Fibroblast of peridontal ligament (primary cell): ENCODE measurements at regions not wholly inside any gene's neighbourhood (a gene's known extent, or its start where the extent isn't known, plus 50 kb on each side); places are given as distances from the start of the nearest gene placed in this dataset.

ENCODE experiments used
- DNase-seq: peaks from one replicate; pipeline ENCODE4 v3.0.0-alpha.2; 2010; ENCODE audit errors: extremely low read depth

GRCh38 chr2:220114443-220114842 lies 487.0 kb downstream of the SLC4A3 start:
- DNase-seq, result no peak

- no peak for DNase-seq
These were observed 489.6 kb downstream of the SLC4A3 start for GRCh38 chr2:220117025-220117424.

GRCh38 chr2:220120041-220120440 lies 492.6 kb downstream of the SLC4A3 start:
- no peak for DNase-seq

GRCh38 chr2:220123751-220124150 lies 496.3 kb downstream of the SLC4A3 start:
- DNase-seq, result no peak

GRCh38 chr2:220125551-220125950 lies 498.1 kb downstream of the SLC4A3 start:
- no peak for DNase-seq

GRCh38 chr2:220127311-220127710 lies 499.9 kb downstream of the SLC4A3 start:
- no peak for DNase-seq

DNA sequence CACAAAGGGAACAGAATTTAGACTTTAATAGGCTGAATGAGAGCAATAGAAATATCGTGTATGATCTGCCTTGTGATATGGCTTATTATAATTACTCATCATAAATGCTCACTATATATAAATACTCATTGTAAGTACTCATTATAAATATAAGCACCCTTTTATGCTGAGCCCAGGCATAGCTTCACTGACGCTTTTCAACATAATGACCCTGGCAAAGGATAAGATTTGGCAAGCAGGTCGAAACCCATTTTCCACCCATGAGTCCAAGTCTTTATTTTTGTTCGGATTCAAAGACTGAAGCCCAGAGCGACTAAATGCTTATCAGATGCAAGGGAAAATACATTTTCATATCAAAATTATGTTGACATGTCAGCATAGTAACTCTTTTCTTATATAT lies 500.4 kb downstream of the SLC4A3 start:
- DNase-seq, result no peak

DNA sequence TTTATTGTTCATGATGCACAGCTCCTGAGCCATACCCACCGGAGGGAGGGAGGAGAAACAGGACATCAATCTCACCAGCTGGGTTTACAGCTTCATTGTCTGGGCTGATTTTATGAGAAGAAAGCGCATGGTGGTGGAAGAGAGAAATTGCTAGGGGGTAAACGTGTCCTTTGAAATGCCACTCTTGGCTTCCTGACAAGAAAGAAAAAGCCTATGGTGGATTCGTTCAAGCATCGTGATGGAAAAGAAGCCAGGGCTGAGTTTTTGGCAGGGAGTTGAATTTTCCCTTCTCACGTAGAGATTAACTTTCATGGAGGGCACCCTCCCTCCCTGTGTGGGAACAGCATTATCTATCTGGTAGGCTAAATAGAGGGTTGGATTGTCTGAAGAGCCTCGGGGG lies 502.0 kb downstream of the SLC4A3 start:
- DNase-seq, result no peak

DNA sequence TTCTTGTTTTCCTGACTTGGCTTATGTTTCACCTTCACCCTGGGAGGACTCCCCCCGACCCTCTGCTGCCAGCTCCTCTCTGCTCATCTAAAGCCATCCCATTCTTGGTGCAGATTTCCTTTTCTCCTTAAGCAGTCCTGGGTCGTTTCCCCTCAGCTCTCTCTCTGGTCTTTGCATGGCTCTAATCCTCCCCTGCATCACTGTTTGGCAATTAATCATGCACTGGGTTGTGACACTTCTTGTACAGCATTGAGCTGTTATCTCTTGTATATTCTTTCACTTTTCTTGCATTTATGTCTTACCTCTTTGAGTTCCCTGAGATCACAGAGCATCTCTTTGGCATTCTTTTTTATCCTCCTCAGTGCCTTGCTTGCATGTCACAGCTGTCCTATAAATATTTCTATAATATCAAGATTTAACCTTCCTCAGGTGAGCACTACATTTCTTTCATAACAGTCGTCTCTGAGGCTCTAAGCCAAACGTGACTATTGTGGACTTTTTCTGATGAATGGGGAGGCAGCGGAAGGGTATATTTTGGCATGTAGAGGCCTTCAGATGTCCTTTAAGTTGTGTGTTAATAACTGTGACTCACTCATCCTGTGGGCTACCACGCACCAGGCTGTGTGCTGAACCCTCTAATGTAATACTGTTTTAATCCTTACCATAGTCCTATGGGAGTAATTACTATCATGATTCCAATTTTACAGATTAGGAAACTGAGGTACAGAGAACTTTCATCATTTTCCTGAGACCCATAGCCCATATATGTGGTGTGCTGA lies 507.5 kb downstream of the SLC4A3 start:
- DNase-seq, result no peak

GRCh38 chr2:220143336-220143735 lies 515.9 kb downstream of the SLC4A3 start:
- peak; percentile 16 for DNase-seq

DNA sequence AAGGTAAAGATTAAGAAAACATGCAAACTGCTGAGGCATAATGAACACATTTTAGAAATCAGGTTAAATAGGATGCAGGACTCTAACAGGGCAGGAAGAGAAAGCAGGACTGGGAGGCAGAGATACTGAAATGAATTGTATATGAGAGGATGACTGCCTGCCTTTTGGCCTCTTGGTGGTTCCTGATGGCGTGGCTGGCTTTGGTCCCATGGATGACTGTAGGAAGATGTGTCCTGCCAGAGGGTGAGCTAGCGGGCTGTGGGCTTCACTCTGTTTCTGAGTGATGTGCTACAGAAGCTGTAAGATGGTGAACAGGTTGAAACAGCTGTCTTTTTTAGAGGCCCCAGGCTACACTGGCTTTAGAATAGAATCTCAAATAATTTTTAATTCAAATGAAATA lies 517.0 kb downstream of the SLC4A3 start:
- peak; percentile 21 for DNase-seq

GRCh38 chr2:220147161-220148038 lies 520.0 kb downstream of the SLC4A3 start:
- peak; percentile 5 for DNase-seq

DNA sequence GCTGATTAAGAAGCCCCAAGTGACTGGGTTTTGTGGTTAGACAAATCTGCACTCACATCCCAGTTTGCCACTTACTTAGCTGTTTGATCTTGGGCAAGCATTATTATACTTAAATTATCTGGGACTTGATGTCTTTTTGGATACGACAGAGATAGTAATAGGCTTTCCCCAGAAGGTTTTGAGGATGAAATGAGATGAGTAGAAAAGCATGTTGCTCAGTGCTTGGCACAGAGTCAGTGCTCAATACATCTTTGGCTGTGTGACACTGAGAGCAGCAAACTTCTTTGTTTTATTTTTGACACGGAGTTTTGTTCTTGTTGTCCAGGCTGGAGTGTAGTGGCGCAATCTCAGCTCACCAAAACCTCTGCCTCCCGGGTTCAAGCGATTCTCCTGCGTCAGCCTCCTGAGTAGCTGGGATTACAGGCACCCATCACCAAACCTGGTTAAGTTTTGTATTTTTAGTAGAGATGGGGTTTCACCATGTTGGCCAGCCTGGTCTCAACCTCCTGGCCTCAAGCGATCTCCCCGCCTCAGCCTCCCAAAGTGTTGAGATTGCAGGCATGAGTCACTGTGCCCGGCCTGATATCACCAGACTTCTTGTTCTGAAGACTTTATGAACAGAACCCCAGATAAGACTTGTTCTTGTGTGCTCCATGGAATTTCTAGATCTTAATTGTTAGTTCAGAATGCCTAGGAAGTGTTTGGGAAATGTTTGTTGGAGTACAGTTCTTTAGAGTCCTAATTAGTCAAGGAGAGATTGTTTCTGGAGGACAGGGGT lies 521.2 kb downstream of the SLC4A3 start:
- no peak for DNase-seq

DNA sequence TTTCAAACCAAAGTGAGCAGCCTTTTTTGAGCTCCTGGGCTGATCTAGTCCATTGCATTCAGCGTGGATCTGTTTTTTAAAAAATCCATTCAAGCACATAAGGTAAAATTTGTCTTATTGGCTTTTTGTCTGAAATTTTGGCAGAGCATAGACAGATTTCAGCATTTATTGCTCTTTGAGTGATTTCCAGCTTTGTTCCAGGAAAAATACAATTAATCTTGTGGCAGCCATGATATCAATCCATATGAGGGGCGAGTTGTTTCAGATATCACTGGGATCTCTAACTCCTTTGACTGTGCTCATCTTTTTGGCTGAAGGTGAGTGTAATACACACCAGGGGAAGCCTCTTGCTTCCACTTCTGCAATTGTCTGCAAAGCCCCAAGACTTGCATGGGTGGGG lies 523.9 kb downstream of the SLC4A3 start:
- no peak for DNase-seq

DNA sequence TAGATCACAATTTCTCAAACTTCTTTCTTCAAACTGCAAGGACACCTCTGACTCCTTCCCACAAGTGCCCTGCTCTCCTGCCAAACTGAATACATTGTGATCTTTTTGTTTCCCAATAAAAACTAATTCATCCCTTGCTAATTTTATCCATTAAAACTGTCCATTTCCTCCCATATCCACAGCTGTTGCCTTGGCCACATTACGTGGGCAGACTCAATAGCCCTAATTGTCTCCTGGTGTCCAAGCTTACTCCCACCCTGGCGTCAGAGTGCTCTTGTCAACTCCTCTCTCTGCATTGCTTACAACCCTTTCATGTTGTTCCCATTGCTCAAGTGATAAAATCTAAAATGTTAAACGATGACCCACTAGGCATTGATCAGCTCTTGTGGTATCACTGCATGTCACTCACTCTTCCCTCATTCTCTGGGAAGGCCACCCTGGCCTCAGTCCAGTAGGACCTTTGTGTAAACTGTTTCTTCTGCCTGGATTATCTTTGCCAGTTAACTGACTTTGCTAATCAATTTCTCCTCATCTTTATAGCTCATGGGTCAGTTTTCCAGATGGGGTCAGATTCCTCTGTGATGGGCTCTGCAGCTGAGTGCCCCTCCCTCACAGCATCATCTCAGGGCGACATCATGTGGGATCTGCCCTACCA lies 525.0 kb downstream of the SLC4A3 start:
- DNase-seq, result no peak

- DNase-seq, result no peak
These were observed 525.7 kb downstream of the SLC4A3 start for GRCh38 chr2:220153118-220153517.

DNA sequence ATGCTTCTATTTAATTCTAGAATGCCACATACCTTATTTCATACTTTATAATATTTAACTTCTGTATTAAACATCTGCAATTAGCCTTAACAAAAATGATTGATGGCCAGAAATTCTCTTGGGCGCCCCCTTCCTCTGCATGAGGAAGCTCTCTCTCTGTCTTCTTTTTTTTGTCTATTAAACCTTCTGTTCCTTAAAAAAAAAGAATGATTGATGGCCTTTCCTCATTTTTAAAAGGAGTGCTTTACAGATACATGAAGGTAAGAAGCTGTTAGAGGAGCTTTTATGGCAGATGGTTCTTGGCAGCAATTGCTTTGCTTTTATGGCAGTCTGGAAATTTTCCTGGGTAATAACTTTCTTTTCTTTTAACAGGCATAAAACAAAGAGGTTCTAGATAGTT lies 526.9 kb downstream of the SLC4A3 start:
- DNase-seq, result no peak

DNA sequence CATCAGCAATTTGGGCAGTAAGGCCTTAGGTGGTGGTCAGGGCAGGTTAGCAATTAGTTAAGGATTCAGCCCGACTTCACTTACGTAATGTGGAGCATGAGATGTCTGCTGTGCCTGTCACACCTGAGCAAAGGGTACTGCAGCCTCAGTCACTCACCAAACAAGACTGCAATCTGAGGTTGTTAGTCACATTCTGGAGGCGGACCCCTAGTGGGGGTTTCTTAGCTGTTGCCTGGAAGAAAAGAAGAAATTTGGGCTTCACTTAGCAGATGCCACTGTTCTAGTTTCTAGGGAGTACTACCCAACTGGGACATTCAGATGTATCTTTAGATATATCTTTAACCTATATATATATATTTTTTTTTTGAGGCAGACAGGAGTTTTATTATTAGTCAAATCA lies 529.9 kb downstream of the SLC4A3 start:
- DNase-seq, result no peak

DNA sequence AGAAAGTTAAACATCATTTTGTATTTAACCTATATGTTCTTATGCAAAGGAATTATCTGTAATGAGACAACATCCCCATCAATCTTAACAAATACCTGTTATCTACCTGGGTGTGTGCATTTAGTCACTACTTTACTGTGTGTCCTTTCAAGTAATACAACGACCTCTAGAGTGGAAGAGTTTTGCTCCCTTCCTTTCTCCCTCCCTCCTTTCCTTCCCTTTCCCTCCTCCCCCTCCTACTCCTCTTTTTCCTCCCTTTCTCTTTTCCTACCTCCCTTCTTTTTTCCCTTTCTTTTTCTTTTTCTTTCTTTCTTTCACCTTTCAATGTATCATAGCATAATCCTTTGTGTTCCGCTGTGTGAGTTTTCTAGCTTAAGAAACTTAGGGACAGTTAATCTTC lies 532.3 kb downstream of the SLC4A3 start:
- no peak for DNase-seq

GRCh38 chr2:220162320-220162719 lies 534.9 kb downstream of the SLC4A3 start:
- peak; percentile 61 for DNase-seq

- DNase-seq, result no peak
These were observed 536.1 kb downstream of the SLC4A3 start for GRCh38 chr2:220163486-220163885.

GRCh38 chr2:220165401-220165800 lies 538.0 kb downstream of the SLC4A3 start:
- DNase-seq, result no peak
